Adrenal gland (tissue), 9 donors: ENCODE measurements at regions not wholly inside any gene's neighbourhood (a gene's known extent, or its start where the extent isn't known, plus 50 kb on each side); places are given as distances from the start of the nearest gene placed in this dataset.
A peak's percentile ranks its signal among the peaks of the same experiment; 100 is the strongest.

Experiments used
- DNase-seq, 7 donors: peaks; one replicate each; pipeline ENCODE4 v3.0.0-alpha.2; 2019 to 2020
- H3K27ac ChIP-seq, 5 donors: fragments of 200-600 bp; sonication (generic) in 4 of 5; 1 replicate in 3 of 5; 2 replicates in 2 of 5; pipeline versions ENCODE4 v1.5.1 to v1.8.0; 2016 to 2020; ENCODE audit warnings: mild to moderate bottlenecking in 1 of 5
- H3K27me3 ChIP-seq: fragments of 200-600 bp; 2 replicates; pipeline ENCODE4 v1.8.0; 2021
- H3K36me3 ChIP-seq, 2 donors: fragments of 200-600 bp; replicated peaks in 1 of 2; 1 replicate in 1 of 2; 2 replicates in 1 of 2; pipeline versions ENCODE4 v1.5.1 to v1.8.0; 2018 to 2022
- H3K4me1 ChIP-seq, 2 donors: fragments of 200-600 bp; replicated peaks in 1 of 2; 1 replicate in 1 of 2; 2 replicates in 1 of 2; pipeline versions ENCODE4 v1.5.1 to v1.8.0; 2018 to 2021
- H3K4me3 ChIP-seq, 4 donors: fragments of 200-600 bp; sonication (generic) in 3 of 4; one replicate each; pipeline ENCODE4 v1.5.1; 2016 to 2018
- H3K9me3 ChIP-seq, 3 donors: fragments of 200-600 bp; sonication (generic) in 1 of 3; replicated peaks in 1 of 3; 1 replicate in 2 of 3; 2 replicates in 1 of 3; pipeline versions ENCODE4 v1.5.1 to v1.8.0; 2016 to 2021
- POLR2A ChIP-seq, 2 donors: fragments of 450-650 bp; IDR thresholded peaks; one replicate each; pipeline ENCODE4 v1.6.1; 2017; ENCODE audit warnings: antibody characterized with exemption in 2 of 2, mild to moderate bottlenecking in 2 of 2, moderate library complexity in 1 of 2
- WGBS, 4 donors: extraction: QIAGEN DNeasy Blood & Tissue Kit in 2 of 4; methylation state at CpG; one replicate each; pipeline versions ENCODE4 v1.1.5 to v1.1.7; 2013 to 2017; 5-methylcytosine and 5-hydroxymethylcytosine counted together
- intact Hi-C, 2 donors: fragments of 100-400 bp; cut with DNase I; formaldehyde crosslinking; loops; one replicate each; pipeline versions ENCODE4 v1.14.1 to v1.15.0; 2022 to 2023
- TF ChIP-seq, protein P1 (sequence below), 6 experiments: fragments of 450-650 bp in 4 of 6; fragments of 200-600 bp in 2 of 6; sonication (generic) in 1 of 6; IDR thresholded peaks; 1 replicate in 5 of 6; 2 replicates in 1 of 6; pipeline versions ENCODE4 v1.5.1 to v1.8.0; 2016 to 2021; ENCODE audit warnings: antibody characterized with exemption in 6 of 6, mild to moderate bottlenecking in 2 of 6, moderate library complexity in 1 of 6
- donor health status: healthy with polysubstance abuse.
- donor health status: Bipolar disorder and iron deficiency.
- donor health status: DM: yes; HTN: yes; CAD: no.
- donor health status: DM: no; HTN: no; CAD: no.
- donor health status: DM: no; HTN: no; CAD: no.

DNA sequence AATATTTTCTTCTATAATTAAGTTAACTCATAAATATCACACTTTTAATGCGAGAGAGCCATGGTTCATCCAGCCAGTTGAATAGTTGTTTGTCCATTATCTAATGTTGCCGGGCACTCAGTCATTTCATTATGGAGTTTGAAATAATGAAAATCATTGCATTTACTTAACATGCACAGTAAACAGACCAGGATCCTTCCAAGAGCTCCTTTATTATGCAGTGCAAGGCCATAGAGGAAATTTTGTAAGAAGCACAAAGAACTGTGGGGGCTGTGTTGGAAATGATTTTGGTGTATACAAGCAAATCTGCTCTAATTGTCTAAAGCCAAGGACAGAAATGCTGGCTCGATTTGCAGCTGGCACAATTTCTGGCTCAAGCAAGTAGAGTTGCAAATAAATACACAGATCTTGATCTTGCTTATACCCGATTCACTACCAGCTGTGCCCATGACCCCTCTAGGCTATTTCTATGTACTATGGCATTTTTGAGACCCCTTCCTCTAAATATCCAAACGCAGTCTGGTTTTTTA is 400.3 kb upstream of the HNRNPA3 start:
- Histone ChIP-seq H3K27me3 (no peaks in the 10 kb centered on the region), H3K27ac (peak overlapping the region in 3 of 5 donors; percentile 44 to 71 (median 56)), H3K4me1 (peaks cover 16 to 30% of the 10 kb centered on the region in 2 donors), H3K9me3 (no peaks in the 10 kb centered on the region), H3K36me3 (no peaks in the 10 kb centered on the region), H3K4me3 (no peak overlapping the region)
- DNase-seq, result peak; percentile 32 to 76 (median 46)
- WGBS, 4 donors, result 31 to 40% (median 38%) methylated on average over 5 of the region's 5 CpGs
- TF ChIP-seq POLR2A (IDR thresholded peaks at IDR 0.05), result no peak
- TF ChIP-seq, protein P1, sequence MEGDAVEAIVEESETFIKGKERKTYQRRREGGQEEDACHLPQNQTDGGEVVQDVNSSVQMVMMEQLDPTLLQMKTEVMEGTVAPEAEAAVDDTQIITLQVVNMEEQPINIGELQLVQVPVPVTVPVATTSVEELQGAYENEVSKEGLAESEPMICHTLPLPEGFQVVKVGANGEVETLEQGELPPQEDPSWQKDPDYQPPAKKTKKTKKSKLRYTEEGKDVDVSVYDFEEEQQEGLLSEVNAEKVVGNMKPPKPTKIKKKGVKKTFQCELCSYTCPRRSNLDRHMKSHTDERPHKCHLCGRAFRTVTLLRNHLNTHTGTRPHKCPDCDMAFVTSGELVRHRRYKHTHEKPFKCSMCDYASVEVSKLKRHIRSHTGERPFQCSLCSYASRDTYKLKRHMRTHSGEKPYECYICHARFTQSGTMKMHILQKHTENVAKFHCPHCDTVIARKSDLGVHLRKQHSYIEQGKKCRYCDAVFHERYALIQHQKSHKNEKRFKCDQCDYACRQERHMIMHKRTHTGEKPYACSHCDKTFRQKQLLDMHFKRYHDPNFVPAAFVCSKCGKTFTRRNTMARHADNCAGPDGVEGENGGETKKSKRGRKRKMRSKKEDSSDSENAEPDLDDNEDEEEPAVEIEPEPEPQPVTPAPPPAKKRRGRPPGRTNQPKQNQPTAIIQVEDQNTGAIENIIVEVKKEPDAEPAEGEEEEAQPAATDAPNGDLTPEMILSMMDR (IDR thresholded peaks at IDR 0.05), result no peak
- intact Hi-C loops, result loop anchor here (10.0 kb wide), 3 partner anchors 168 to 688 kb away; partner anchors contain the start of genes HOXD8 (in 1 of the 2) and HOXD9 (in 1 of the 2)

DNA sequence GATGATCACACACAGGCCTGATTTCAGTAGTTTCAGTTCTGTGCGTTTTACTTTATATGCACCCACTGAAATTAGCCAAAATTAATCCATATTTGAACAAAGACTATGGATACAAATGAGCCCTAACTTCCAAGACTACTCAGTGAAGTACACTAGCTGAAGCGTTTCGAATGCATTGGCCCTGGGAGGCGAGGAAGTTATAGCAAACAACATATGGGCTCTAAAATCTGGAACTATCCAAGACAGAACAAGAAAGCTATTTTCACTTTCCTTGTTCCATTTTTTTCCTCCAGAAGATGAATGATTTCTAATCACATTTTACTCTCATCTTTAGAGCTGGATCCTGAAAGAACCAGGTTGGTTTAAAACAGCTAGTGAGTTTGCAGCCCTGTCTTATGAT is 399.4 kb upstream of the HNRNPA3 start:
- H3K36me3 ChIP-seq, result no peaks in the 10 kb centered on the region
- intact Hi-C loops, result loop anchor here (10.0 kb wide), 3 partner anchors 168 to 688 kb away; partner anchors contain the start of genes HOXD8 (in 1 of the 2) and HOXD9 (in 1 of the 2)
- peaks cover 16 to 30% of the 10 kb centered on the region in 2 donors for H3K4me1 ChIP-seq
- TF ChIP-seq POLR2A (IDR thresholded peaks at IDR 0.05), result no peak
- TF ChIP-seq, protein P1 (IDR thresholded peaks at IDR 0.05), result no peak
- no peak overlapping the region for H3K4me3 ChIP-seq
- H3K9me3 ChIP-seq, result no peaks in the 10 kb centered on the region
- no peaks in the 10 kb centered on the region for H3K27me3 ChIP-seq
- H3K27ac ChIP-seq, result peak overlapping the region in 3 of 5 donors; percentile 45 to 71 (median 56)
- WGBS, 4 donors, result 69 to 75% (median 73%) methylated on average over 4 of the region's 4 CpGs
- DNase-seq, result no peak

DNA sequence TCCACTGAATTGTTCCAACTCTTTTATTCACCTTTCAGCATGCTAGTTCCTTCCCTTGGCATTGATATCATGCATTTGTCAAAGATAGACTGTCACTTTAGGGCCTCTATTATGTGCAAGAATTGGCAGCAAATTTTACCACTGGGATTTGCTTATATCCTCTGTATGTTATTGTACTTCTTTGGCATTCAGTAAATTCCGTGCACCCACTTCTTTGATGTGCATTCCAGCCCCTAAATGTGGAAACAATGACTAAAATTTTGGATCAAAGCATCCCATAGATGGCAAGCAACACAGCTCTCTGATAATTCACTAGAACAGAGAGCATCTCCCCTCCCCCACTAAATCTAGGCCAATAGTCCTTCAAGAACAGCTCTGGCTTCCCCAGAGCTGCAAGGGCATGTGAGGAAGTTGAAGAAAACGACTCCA is 399.0 kb upstream of the HNRNPA3 start:
- Histone ChIP-seq H3K9me3 (no peaks in the 10 kb centered on the region), H3K27me3 (no peaks in the 10 kb centered on the region), H3K36me3 (no peaks in the 10 kb centered on the region), H3K4me3 (no peak overlapping the region), H3K4me1 (peaks cover 16 to 30% of the 10 kb centered on the region in 2 donors), H3K27ac (peak overlapping the region in 2 of 5 donors; percentile 45 to 71)
- intact Hi-C loops, result loop anchor here (10.0 kb wide), 3 partner anchors 169 to 689 kb away; partner anchors contain the start of genes HOXD8 (in 1 of the 2) and HOXD9 (in 1 of the 2)
- no peak for DNase-seq
- WGBS, 4 donors, result 42 to 60% (median 52%) methylated on average over 2 of the region's 2 CpGs
- TF ChIP-seq POLR2A (IDR thresholded peaks at IDR 0.05), result no peak
- TF ChIP-seq, protein P1 (IDR thresholded peaks at IDR 0.05), result no peak

DNA sequence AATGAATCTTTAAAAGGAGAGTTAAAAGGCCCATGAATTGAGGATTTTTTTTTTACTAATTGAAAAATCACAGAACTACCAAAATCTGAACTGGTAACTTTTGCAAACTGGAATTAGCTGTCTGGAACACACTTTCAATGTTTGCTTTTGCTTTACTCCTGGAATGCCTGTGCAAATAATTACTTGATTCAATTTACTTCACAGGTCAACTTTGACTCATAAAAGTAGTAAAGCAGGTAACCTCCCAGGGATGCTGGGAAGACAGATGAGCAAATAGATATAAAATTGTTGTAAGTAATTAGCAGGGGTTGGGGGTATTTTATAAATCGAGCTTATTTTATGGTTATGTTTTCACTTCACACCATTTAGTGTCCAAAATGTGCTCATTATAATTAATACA is 398.3 kb upstream of the HNRNPA3 start:
- DNase-seq, result no peak
- Histone ChIP-seq H3K9me3 (no peaks in the 10 kb centered on the region), H3K4me1 (peaks cover 16 to 30% of the 10 kb centered on the region in 2 donors), H3K27me3 (no peaks in the 10 kb centered on the region), H3K27ac (peak overlapping the region in 1 of 5 donors; percentile 71), H3K36me3 (no peaks in the 10 kb centered on the region), H3K4me3 (no peak overlapping the region)
- no peak for TF ChIP-seq POLR2A (IDR thresholded peaks at IDR 0.05)
- TF ChIP-seq, protein P1 (IDR thresholded peaks at IDR 0.05), result no peak
- intact Hi-C loops, result loop anchor here (10.0 kb wide), 3 partner anchors 169 to 689 kb away; partner anchors contain the start of genes HOXD8 (in 1 of the 2) and HOXD9 (in 1 of the 2)
- 7 to 26% (median 12%) methylated on average over 1 of the region's 1 CpG for WGBS, 4 donors
